PC-3 (cell line): ENCODE measurements at regions not wholly inside any gene's neighbourhood (a gene's known extent, or its start where the extent isn't known, plus 50 kb on each side); places are given as distances from the start of the nearest gene placed in this dataset.

Experiments
- EZH2 ChIP-seq: fragments of 300-600 bp; sonication (generic); IDR thresholded peaks from one replicate; pipeline ENCODE4 v1.6.1; 2017; ENCODE audit warnings: antibody characterized with exemption, mild to moderate bottlenecking, low read length; ENCODE audit not compliant: unreplicated experiment
- TF ChIP-seq, protein P1 (sequence below): fragments of 300-600 bp; sonication (generic); conservative IDR thresholded peaks from 2 replicates; pipeline ENCODE4 v1.5.1; 2017; ENCODE audit warnings: antibody characterized with exemption, low read depth, mild to moderate bottlenecking, low read length

DNA sequence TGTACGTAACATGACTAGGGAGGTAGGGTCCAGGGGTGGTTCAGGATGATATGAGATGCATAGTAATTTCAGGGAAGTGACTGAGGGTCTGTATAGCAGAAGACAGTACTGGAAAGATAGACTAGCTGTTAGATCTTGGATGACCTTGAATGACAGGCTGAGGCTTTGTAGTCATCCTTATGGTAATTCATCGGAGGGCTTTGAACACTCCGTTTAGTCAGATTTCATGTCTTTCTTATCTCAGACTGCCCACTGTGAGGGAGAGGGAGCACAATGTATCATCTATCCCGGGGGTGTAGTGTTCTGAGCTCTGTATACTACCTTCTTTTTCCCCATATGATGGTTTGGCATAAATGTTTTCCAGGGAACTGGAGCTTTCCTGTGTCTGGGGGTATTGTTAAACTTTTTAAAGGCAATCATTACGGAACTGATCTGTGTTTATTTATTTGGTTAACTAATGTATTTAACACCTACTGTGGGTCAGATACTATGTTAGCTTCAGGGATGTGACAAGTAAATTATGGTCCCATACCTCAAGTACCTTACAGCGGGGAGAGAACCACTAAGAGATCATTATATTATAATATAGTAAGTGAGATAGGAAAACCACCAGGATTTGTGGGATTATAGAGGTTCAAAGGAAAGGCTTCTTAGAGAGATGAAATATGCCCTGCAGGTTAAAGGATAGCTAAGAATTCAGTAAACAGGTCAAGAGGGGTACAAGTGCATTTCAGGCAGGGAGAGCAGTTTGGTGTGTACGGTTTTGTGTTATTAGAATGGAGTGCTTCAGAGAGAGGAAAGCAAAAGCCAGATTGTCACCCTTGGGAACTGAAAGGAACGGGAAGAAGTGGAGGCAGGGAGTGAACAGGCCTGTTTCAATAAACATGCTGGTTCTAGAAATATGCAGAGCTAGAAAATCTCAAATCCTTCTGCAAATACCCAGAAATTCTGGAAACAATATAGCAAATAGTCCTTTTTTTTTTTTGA is 164.8 kb upstream of the KL start:
- TF ChIP-seq, protein P1, sequence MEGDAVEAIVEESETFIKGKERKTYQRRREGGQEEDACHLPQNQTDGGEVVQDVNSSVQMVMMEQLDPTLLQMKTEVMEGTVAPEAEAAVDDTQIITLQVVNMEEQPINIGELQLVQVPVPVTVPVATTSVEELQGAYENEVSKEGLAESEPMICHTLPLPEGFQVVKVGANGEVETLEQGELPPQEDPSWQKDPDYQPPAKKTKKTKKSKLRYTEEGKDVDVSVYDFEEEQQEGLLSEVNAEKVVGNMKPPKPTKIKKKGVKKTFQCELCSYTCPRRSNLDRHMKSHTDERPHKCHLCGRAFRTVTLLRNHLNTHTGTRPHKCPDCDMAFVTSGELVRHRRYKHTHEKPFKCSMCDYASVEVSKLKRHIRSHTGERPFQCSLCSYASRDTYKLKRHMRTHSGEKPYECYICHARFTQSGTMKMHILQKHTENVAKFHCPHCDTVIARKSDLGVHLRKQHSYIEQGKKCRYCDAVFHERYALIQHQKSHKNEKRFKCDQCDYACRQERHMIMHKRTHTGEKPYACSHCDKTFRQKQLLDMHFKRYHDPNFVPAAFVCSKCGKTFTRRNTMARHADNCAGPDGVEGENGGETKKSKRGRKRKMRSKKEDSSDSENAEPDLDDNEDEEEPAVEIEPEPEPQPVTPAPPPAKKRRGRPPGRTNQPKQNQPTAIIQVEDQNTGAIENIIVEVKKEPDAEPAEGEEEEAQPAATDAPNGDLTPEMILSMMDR = no peak
- TF ChIP-seq EZH2 = no peak
